ENCODE measurements at regions not wholly inside any gene's neighbourhood (a gene's known extent, or its start where the extent isn't known, plus 50 kb on each side); places are given as distances from the start of the nearest gene placed in this dataset.

DNA sequence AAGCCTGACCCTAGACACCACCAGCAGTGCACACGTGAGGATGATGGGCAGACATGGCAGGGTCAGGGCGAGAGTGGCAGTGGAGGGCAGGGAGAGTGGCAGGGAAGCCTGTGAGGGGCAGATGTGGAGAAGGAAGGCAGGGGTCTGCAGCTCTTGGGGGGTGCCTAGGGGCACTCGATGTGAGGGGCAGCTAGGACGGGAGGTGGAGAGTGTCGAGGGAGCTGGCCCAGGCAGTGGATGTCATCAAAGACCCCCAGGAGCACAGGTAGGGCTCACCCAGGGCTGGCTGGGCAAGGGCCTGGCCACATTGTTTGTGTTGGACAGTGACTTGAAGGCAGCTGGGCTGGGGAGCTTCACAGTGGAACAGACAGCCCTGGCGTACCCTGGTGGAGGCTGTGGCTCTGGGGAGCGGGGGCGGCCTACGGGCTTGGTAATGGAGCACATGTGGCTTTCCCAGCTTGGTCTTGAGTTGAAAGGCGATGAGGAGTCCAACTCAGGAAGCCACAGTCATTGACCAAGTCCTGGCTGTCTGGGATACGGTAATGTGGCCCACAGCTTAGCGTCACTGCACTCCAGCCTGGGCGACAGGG, 87.1 kb downstream of the RTP5 start:
- Histone ChIP-seq H3K4me3 (ENCODE audit: low read length) (no peak overlapping the region), H3K36me3 (ENCODE audit: control insufficient read depth in 2 of 3, insufficient read depth in 3 of 3, low read length in 3 of 3) (peaks cover 0 to 5% (median 0%) of the 10 kb centered on the region in 3 experiments), H3K27me3 (ENCODE audit: control insufficient read depth in 2 of 2, insufficient read depth in 2 of 2, low read length in 2 of 2) (no peaks in the 10 kb centered on the region), H3K9me3 (ENCODE audit: control insufficient read depth in 2 of 3, low read length in 3 of 3) (no peaks in the 10 kb centered on the region), H3K4me1 (ENCODE audit: control insufficient read depth in 2 of 2, insufficient read depth in 2 of 2, low read length in 2 of 2) (no peaks in the 10 kb centered on the region), H3K27ac (ENCODE audit: low read depth, low read length) (no peak overlapping the region)
- DNase-seq, result no peak
- Mint-ChIP-seq H3K4me1 (peaks cover 0 to 9% (median 0%) of the 10 kb centered on the region in 7 donors), H3K27me3 (no peaks in the 10 kb centered on the region), H3K9me3 (peaks cover 0 to 2% (median 0%) of the 10 kb centered on the region in 11 donors), H3K4me3 (no peak overlapping the region), H3K36me3 (peaks cover 0 to 36% (median 12%) of the 10 kb centered on the region in 5 donors), H3K27ac (no peak overlapping the region)
- ChIA-PET POLR2A (no interaction called here), CTCF (no interaction called here)
- no peak for ATAC-seq
- intact Hi-C loops (cut with micrococcal nuclease), result no loop called here

DNA sequence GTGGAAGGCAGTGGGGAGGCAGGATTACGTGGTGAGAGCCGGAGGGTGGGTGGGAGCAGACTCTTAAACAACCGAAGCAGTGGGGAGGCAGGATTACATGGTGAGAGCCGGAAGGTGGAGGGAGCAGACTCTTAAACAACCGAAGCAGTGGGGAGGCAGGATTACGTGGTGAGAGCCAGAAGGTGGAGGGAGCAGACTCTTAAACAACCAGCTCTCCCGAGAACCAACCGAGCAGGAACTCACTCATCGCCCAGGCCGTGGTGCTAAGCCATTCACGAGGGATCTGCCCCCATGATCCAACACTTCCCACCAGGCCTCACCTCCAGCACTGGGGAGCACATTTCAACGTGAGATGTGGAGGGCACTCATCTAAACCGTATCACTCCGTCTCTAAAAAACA, 87.7 kb downstream of the RTP5 start:
- ChIA-PET CTCF (no interaction called here), POLR2A (no interaction called here)
- Mint-ChIP-seq H3K27ac (no peak overlapping the region), H3K4me1 (peaks cover 0 to 12% (median 0%) of the 10 kb centered on the region in 7 donors), H3K4me3 (no peak overlapping the region), H3K36me3 (peaks cover 0 to 41% (median 12%) of the 10 kb centered on the region in 5 donors), H3K9me3 (peaks cover 0 to 2% (median 0%) of the 10 kb centered on the region in 11 donors), H3K27me3 (no peaks in the 10 kb centered on the region)
- intact Hi-C loops (cut with micrococcal nuclease), result no loop called here
- Histone ChIP-seq H3K4me1 (ENCODE audit: control insufficient read depth in 2 of 2, insufficient read depth in 2 of 2, low read length in 2 of 2) (no peaks in the 10 kb centered on the region), H3K27me3 (ENCODE audit: control insufficient read depth in 2 of 2, insufficient read depth in 2 of 2, low read length in 2 of 2) (no peaks in the 10 kb centered on the region), H3K9me3 (ENCODE audit: control insufficient read depth in 2 of 3, low read length in 3 of 3) (no peaks in the 10 kb centered on the region), H3K36me3 (ENCODE audit: control insufficient read depth in 2 of 3, insufficient read depth in 3 of 3, low read length in 3 of 3) (peaks cover 0 to 5% (median 0%) of the 10 kb centered on the region in 3 experiments), H3K27ac (ENCODE audit: low read depth, low read length) (no peak overlapping the region), H3K4me3 (ENCODE audit: low read length) (no peak overlapping the region)
- DNase-seq, result no peak
- ATAC-seq, result no peak

DNA sequence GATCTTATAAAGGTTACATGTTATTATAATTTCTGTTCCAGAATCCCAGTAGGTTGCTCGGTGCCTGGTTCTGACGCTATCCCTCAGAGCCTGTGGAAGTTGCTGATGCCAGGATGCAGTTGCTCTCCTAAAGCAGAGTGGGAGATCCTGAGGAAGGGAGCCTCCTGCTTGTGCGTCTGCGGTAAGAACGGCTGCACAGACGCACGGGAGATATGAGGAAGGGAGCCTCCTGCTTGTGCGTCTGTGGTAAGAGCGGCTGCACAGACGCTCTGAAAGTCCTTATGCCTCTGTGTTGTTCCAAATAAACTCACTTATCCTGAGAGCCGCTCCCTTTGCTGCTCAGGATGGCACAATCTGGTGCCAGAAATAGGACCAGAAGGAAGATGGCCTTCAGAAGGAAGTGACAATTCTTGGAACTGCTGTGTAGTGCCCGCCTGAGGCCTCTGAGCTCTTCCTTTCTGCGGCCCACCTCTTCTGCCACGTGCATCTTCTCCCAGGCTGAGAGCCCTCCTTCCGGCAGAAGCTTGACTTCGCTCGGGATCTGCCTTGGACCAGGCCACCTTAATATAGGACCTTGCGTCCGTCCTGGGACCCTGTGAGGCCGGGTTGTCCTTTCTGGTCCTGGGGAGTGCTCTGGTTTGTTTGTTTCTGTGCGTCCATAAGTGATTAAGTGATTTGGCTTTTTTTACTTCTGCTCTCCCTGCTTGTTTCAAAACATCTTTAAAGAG, 89.5 kb downstream of the RTP5 start:
- Mint-ChIP-seq H3K4me1 (peaks cover 0 to 15% (median 3%) of the 10 kb centered on the region in 7 donors), H3K27ac (peak overlapping the region in 1 of 9 donors; percentile 23), H3K4me3 (no peak overlapping the region), H3K9me3 (peaks cover 0 to 2% (median 0%) of the 10 kb centered on the region in 11 donors), H3K36me3 (peaks cover 0 to 41% (median 12%) of the 10 kb centered on the region in 5 donors), H3K27me3 (no peaks in the 10 kb centered on the region)
- no peak overlapping the region for H3K27ac ChIP-seq (ENCODE audit: low read depth, low read length)
- H3K9me3 ChIP-seq (ENCODE audit: control insufficient read depth in 2 of 3, low read length in 3 of 3), result no peaks in the 10 kb centered on the region
- H3K4me3 ChIP-seq (ENCODE audit: low read length), result no peak overlapping the region
- no peaks in the 10 kb centered on the region for H3K27me3 ChIP-seq (ENCODE audit: control insufficient read depth in 2 of 2, insufficient read depth in 2 of 2, low read length in 2 of 2)
- intact Hi-C loops (cut with micrococcal nuclease), result no loop called here
- ChIA-PET CTCF (no interaction called here), POLR2A (no interaction called here)
- DNase-seq (no peak), ATAC-seq (no peak)
- H3K4me1 ChIP-seq (ENCODE audit: control insufficient read depth in 2 of 2, insufficient read depth in 2 of 2, low read length in 2 of 2), result no peaks in the 10 kb centered on the region
- peaks cover 0 to 5% (median 0%) of the 10 kb centered on the region in 3 experiments for H3K36me3 ChIP-seq (ENCODE audit: control insufficient read depth in 2 of 3, insufficient read depth in 3 of 3, low read length in 3 of 3)

DNA sequence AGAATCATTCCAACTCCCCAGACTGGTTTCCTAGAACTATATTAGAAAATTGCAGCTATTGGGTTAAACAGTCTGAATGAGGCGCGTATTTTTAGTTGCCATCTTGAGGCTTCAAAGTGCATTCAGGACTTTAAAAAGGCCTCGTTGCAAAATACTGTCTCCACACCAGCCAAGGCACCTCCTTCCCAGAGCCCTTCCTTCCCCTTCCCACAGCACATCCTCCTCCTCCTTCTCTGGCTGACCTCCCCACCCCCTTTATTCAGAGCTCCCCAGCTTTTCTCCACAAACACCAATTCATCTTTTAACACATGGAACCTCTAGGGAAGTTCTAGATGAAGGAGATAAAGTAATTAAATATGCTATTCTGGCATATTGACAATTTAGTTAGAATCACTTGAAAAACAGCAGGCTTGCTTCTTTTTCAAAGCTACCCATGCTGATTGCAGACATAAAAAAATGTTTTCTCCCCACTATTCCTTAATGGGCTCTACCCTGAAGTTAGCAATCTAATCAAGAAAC, 90.3 kb downstream of the RTP5 start:
- H3K9me3 Mint-ChIP-seq, result peaks cover 0 to 2% (median 0%) of the 10 kb centered on the region in 11 donors

DNA sequence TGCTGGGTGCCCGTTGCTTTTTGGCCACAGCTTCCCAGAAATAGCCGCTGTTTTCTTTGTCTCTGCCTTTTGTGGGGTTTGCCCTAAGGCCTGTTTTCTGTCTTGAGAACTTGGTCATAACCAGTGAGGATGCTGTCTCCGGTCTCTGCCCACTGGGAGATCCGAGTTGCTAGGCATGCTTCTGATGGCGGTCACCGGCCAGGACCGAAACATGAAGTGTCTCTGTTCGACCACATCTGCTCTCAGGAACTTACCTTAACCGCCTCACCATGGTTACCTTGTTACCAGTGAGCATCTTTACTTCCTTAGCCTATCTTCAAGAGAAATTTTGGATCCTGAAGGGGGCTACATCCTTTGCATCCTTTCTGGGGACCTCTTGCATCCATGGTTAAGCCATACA, 91.9 kb downstream of the RTP5 start:
- ChIA-PET CTCF (interaction anchor here (1.1 kb wide), 1 partner anchor 9 kb away, joined by 3 read pairs; no protein-coding TSS in a partner anchor), POLR2A (no interaction called here)
- Mint-ChIP-seq H3K27ac (no peak overlapping the region), H3K36me3 (peaks cover 0 to 32% (median 12%) of the 10 kb centered on the region in 5 donors), H3K4me3 (no peak overlapping the region), H3K9me3 (peaks cover 0 to 2% (median 0%) of the 10 kb centered on the region in 11 donors), H3K4me1 (peaks cover 12 to 32% (median 17%) of the 10 kb centered on the region in 7 donors), H3K27me3 (no peaks in the 10 kb centered on the region)
- ATAC-seq, result no peak
- H3K4me1 ChIP-seq (ENCODE audit: control insufficient read depth in 2 of 2, insufficient read depth in 2 of 2, low read length in 2 of 2), result peaks cover 8% of the 10 kb centered on the region in 2 donors
- no peak overlapping the region for H3K4me3 ChIP-seq (ENCODE audit: low read length)
- no peak for DNase-seq
- H3K36me3 ChIP-seq (ENCODE audit: control insufficient read depth in 2 of 3, insufficient read depth in 3 of 3, low read length in 3 of 3), result peaks cover 0 to 5% (median 0%) of the 10 kb centered on the region in 3 experiments
- H3K27ac ChIP-seq (ENCODE audit: low read depth, low read length), result no peak overlapping the region
- no peaks in the 10 kb centered on the region for H3K27me3 ChIP-seq (ENCODE audit: control insufficient read depth in 2 of 2, insufficient read depth in 2 of 2, low read length in 2 of 2)
- no peaks in the 10 kb centered on the region for H3K9me3 ChIP-seq (ENCODE audit: control insufficient read depth in 2 of 3, low read length in 3 of 3)
- intact Hi-C loops (cut with micrococcal nuclease), result no loop called here

More for the DNA sequence above, 90.3 kb downstream of the RTP5 start:
- Mint-ChIP-seq H3K27me3 (no peaks in the 10 kb centered on the region), H3K4me1 (peaks cover 0 to 19% (median 6%) of the 10 kb centered on the region in 7 donors), H3K36me3 (peaks cover 0 to 39% (median 12%) of the 10 kb centered on the region in 5 donors), H3K27ac (no peak overlapping the region), H3K4me3 (no peak overlapping the region)
- POLR2A ChIA-PET, result interaction anchor here (0.6 kb wide), 1 partner anchor 72 kb away, joined by 3 read pairs; no protein-coding TSS in a partner anchor
- DNase-seq (no peak), ATAC-seq (no peak)
- H3K27me3 ChIP-seq (ENCODE audit: control insufficient read depth in 2 of 2, insufficient read depth in 2 of 2, low read length in 2 of 2), result no peaks in the 10 kb centered on the region
- peaks cover 0 to 5% (median 0%) of the 10 kb centered on the region in 3 experiments for H3K36me3 ChIP-seq (ENCODE audit: control insufficient read depth in 2 of 3, insufficient read depth in 3 of 3, low read length in 3 of 3)
- intact Hi-C loops (cut with micrococcal nuclease), result no loop called here
- no peaks in the 10 kb centered on the region for H3K4me1 ChIP-seq (ENCODE audit: control insufficient read depth in 2 of 2, insufficient read depth in 2 of 2, low read length in 2 of 2)
- no peak overlapping the region for H3K4me3 ChIP-seq (ENCODE audit: low read length)
- no peak overlapping the region for H3K27ac ChIP-seq (ENCODE audit: low read depth, low read length)
- H3K9me3 ChIP-seq (ENCODE audit: control insufficient read depth in 2 of 3, low read length in 3 of 3), result no peaks in the 10 kb centered on the region
- CTCF ChIA-PET, result interaction anchor here (1.1 kb wide), 1 partner anchor 9 kb away, joined by 4 read pairs; no protein-coding TSS in a partner anchor

DNA sequence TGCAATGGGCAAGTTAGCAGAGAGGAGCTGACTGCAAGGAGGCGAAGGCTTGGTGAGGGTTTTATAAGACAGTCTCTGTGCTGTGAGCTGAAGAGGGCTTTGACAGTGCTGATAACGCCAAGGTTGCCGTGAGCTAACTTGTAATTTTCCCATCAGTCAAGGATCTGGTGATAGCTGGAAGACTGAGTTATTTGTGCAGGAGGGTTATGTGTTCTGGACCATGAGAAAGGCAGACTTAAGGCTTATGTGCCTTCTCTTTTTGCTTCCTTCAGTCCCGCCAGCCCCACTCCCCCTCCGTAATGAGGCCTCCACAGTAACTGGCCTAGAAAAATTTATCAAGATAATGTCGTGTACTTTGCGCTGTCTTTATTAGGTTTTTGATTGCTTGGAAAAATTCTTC, 94.6 kb downstream of the RTP5 start:
- peaks cover 0 to 5% (median 0%) of the 10 kb centered on the region in 11 donors for H3K9me3 Mint-ChIP-seq
- H3K4me3 Mint-ChIP-seq, result no peak overlapping the region
- DNase-seq (no peak), ATAC-seq (no peak)
- peaks cover 14 to 34% (median 21%) of the 10 kb centered on the region in 7 donors for H3K4me1 Mint-ChIP-seq
- no peak overlapping the region for H3K4me3 ChIP-seq (ENCODE audit: low read length)
- H3K36me3 ChIP-seq (ENCODE audit: control insufficient read depth in 2 of 3, insufficient read depth in 3 of 3, low read length in 3 of 3), result peaks cover 0 to 6% (median 0%) of the 10 kb centered on the region in 3 experiments
- intact Hi-C loops (cut with micrococcal nuclease), result no loop called here
- peaks cover 0 to 24% (median 7%) of the 10 kb centered on the region in 5 donors for H3K36me3 Mint-ChIP-seq
- H3K27ac Mint-ChIP-seq, result peak overlapping the region in 3 of 9 donors; percentile 27 to 38 (median 34)
- H3K27me3 ChIP-seq (ENCODE audit: control insufficient read depth in 2 of 2, insufficient read depth in 2 of 2, low read length in 2 of 2), result no peaks in the 10 kb centered on the region
- ChIA-PET CTCF (interaction anchor here (0.6 to 0.7 kb wide), 2 partner anchors 12 to 605 kb away, joined by 3 read pairs; no protein-coding TSS in a partner anchor), POLR2A (no interaction called here)
- no peaks in the 10 kb centered on the region for H3K27me3 Mint-ChIP-seq
- H3K9me3 ChIP-seq (ENCODE audit: control insufficient read depth in 2 of 3, low read length in 3 of 3), result no peaks in the 10 kb centered on the region
- peaks cover 8% of the 10 kb centered on the region in 2 donors for H3K4me1 ChIP-seq (ENCODE audit: control insufficient read depth in 2 of 2, insufficient read depth in 2 of 2, low read length in 2 of 2)
- H3K27ac ChIP-seq (ENCODE audit: low read depth, low read length), result no peak overlapping the region
